D721Med (cell line): ENCODE measurements at regions not wholly inside any gene's neighbourhood (a gene's known extent, or its start where the extent isn't known, plus 50 kb on each side); places are given as distances from the start of the nearest gene placed in this dataset.
A peak's percentile ranks its signal among the peaks of the same experiment; 100 is the strongest.
"Not testable (repeated sequence)": the region's sequence is repeated elsewhere in the genome, so short reads cannot be mapped to it uniquely, and the experiment has no call there.

Source experiments
- DNase-seq: peaks from one replicate; pipeline ENCODE4 v3.0.0; 2011; ENCODE audit warnings: low spot score; ENCODE audit not compliant: insufficient read length
- FAIRE-seq: peaks from 2 replicates; lab custom pipeline; 2011; peaks lifted over from hg19 to GRCh38; lab: Jason Lieb, UNC
- CTCF ChIP-seq: IDR thresholded peaks from 2 replicates; pipeline ENCODE4 v1.5.1; 2012; ENCODE audit warnings: mild to moderate bottlenecking, control low read depth; ENCODE audit not compliant: insufficient read depth; ENCODE audit errors: missing control alignments

GRCh38 chr6:96394727-96395126 lies 126.9 kb upstream of the UFL1 start:
- FAIRE-seq (peak; percentile 44), DNase-seq (no peak)
- TF ChIP-seq CTCF: peak; percentile 27

- DNase-seq: no peak
- no peak for FAIRE-seq
- TF ChIP-seq CTCF: no peak
Observed at GRCh38 chr6:96410467-96410866, 111.1 kb upstream of the UFL1 start.

- TF ChIP-seq CTCF: no peak
- no peak for DNase-seq
- FAIRE-seq: no peak
Observed at GRCh38 chr6:96420294-96420693, 101.3 kb upstream of the UFL1 start.

GRCh38 chr6:96433950-96434349 lies 87.7 kb upstream of the UFL1 start:
- TF ChIP-seq CTCF: no peak
- FAIRE-seq (no peak), DNase-seq (no peak)

GRCh38 chr6:96436398-96436797 lies 85.2 kb upstream of the UFL1 start:
- TF ChIP-seq CTCF: no peak
- FAIRE-seq (no peak), DNase-seq (no peak)

- not testable (repeated sequence) for FAIRE-seq, DNase-seq
Observed at GRCh38 chr6:96437228-96437627, 84.4 kb upstream of the UFL1 start.

- TF ChIP-seq CTCF: no peak
- FAIRE-seq (no peak), DNase-seq (no peak)
Observed at GRCh38 chr6:96450082-96450769, 71.4 kb upstream of the UFL1 start.

- FAIRE-seq (no peak), DNase-seq (no peak)
- TF ChIP-seq CTCF: no peak
Observed at GRCh38 chr6:96450770-96451130, 70.9 kb upstream of the UFL1 start.
